K562 (cell line): ENCODE measurements at regions not wholly inside any gene's neighbourhood (a gene's known extent, or its start where the extent isn't known, plus 50 kb on each side); places are given as distances from the start of the nearest gene placed in this dataset.

ENCODE experiments used
- ATAC-seq: fragments of 200-7000 bp; cut with Tn5 transposase; 3 replicates; pipeline ENCODE4 v1.9.1; 2020; ENCODE audit warnings: moderate library complexity
- BruUV-seq: library from RNA; stranded (reverse); fragments of 400-500 nt; replicated peaks from 2 replicates; lab custom pipeline; 2021; lab: Mats Ljungman, UMichigan
- CTCF ChIA-PET: fragments of 300-600 bp; formaldehyde crosslinking; extraction: SDS; loops from one replicate; lab custom pipeline; 2021; ENCODE audit warnings: low intra/inter-chr PET ratio; lab: Yijun Ruan, JAX
- POLR2A ChIA-PET: fragments of 300-600, 350-650 bp; sonication (Branson Sonifier 250); formaldehyde crosslinking; extraction: SDS; loops from one replicate; lab custom pipeline; 2021; ENCODE audit warnings: antibody characterized with exemption, inconsistent platforms; lab: Yijun Ruan, JAX
- DNase-seq, 4 experiments: peaks; one replicate each; pipeline versions ENCODE4 v3.0.0 to v3.0.0-alpha.2; 2011 to 2018; ENCODE audit warnings: low spot score in 3 of 4, mixed read lengths in 3 of 4; ENCODE audit errors: extremely low read depth in 1 of 4
- FAIRE-seq: peaks from 2 replicates; lab custom pipeline; 2011; peaks lifted over from hg19 to GRCh38; lab: Jason Lieb, UNC
- H2AFZ ChIP-seq: 2 replicates; pipeline ENCODE4 v1.6.0; 2011; ENCODE audit warnings: low read depth, low read length, control low read depth, inconsistent platforms
- H3K27ac ChIP-seq: fragments of 200-600 bp; 3 replicates; pipeline ENCODE4 v1.8.0; 2011; ENCODE audit warnings: low read depth, mild to moderate bottlenecking, control low read depth, inconsistent platforms, low read length, moderate library complexity, mixed read lengths; ENCODE audit errors: extremely low read depth
- H3K27me3 ChIP-seq, 2 experiments: fragments of 300-600 bp in 1 of 2; 2 replicates in 1 of 2; 3 replicates in 1 of 2; pipeline versions ENCODE4 v1.6.0 to v1.8.0; 2011; ENCODE audit warnings: inconsistent platforms in 2 of 2, low read length in 2 of 2, mild to moderate bottlenecking in 1 of 2, mixed read lengths in 1 of 2, moderate library complexity in 1 of 2; ENCODE audit not compliant: control insufficient read depth in 2 of 2, insufficient read depth in 2 of 2
- H3K36me3 ChIP-seq: fragments of 300-600 bp; 3 replicates; pipeline ENCODE4 v1.8.0; 2011; ENCODE audit warnings: mild to moderate bottlenecking, low read length, inconsistent platforms; ENCODE audit not compliant: control insufficient read depth, insufficient read depth
- H3K4me1 ChIP-seq, 2 experiments: fragments of 200-600 bp in 1 of 2; replicated peaks in 1 of 2; 2 replicates in 1 of 2; 3 replicates in 1 of 2; pipeline versions ENCODE4 v1.5.1 to v1.8.0; 2011; ENCODE audit warnings: inconsistent platforms in 2 of 2, low read length in 2 of 2, mild to moderate bottlenecking in 1 of 2, mixed read lengths in 1 of 2, moderate library complexity in 1 of 2; ENCODE audit not compliant: control insufficient read depth in 2 of 2, insufficient read depth in 2 of 2
- H3K4me2 ChIP-seq: 2 replicates; pipeline ENCODE4 v1.6.1; 2011; ENCODE audit warnings: low read length, control low read depth, inconsistent platforms, mixed read lengths; ENCODE audit not compliant: insufficient read depth
- H3K4me3 ChIP-seq: fragments of 200-600 bp; sonication (generic), shearing (Covaris generic); 2 replicates; pipeline ENCODE4 v1.5.1; 2016; ENCODE audit warnings: control low read depth, inconsistent platforms
- H3K79me2 ChIP-seq: fragments of 200-600 bp; 3 replicates; pipeline ENCODE4 v1.8.0; 2011; ENCODE audit warnings: low read length, inconsistent platforms; ENCODE audit not compliant: control insufficient read depth, insufficient read depth
- H3K9ac ChIP-seq, 2 experiments: 2 replicates each; pipeline versions ENCODE4 v1.6.0 to v1.6.1; 2011; ENCODE audit warnings: low read depth in 2 of 2, low read length in 2 of 2, control low read depth in 1 of 2, inconsistent platforms in 1 of 2, mild to moderate bottlenecking in 1 of 2, mixed read lengths in 1 of 2; ENCODE audit not compliant: insufficient read depth in 1 of 2
- H3K9me1 ChIP-seq: one replicate; pipeline ENCODE4 v1.6.0; 2011; ENCODE audit warnings: inconsistent platforms, mild to moderate bottlenecking, low read length, moderate library complexity; ENCODE audit not compliant: control insufficient read depth, insufficient read depth
- H3K9me3 ChIP-seq: replicated peaks from 2 replicates; pipeline ENCODE4 v1.5.1; 2011; ENCODE audit warnings: low read depth, low read length, inconsistent platforms; ENCODE audit not compliant: control insufficient read depth, insufficient read depth
- H4K20me1 ChIP-seq: replicated peaks from 2 replicates; pipeline ENCODE4 v1.6.1; 2011; ENCODE audit warnings: low read length, inconsistent platforms, mixed read lengths; ENCODE audit not compliant: control insufficient read depth, insufficient read depth
- PREB ChIP-seq: sonication (generic); formaldehyde crosslinking; IDR thresholded peaks from 2 replicates; pipeline ENCODE4 v1.8.1; 2023; ENCODE audit warnings: mild to moderate bottlenecking, missing genetic modification reagents
- SNAPC5 ChIP-seq: fragments of 250-450 bp; sonication (Bioruptor Pico); IDR thresholded peaks from 2 replicates; pipeline ENCODE4 v1.8.0; 2021; ENCODE audit warnings: moderate library complexity, mild to moderate bottlenecking, inconsistent platforms
- ZC3H4 ChIP-seq: sonication (generic); formaldehyde crosslinking; IDR thresholded peaks from 2 replicates; pipeline ENCODE4 v1.9.0; 2021; ENCODE audit warnings: missing genetic modification reagents, borderline replicate concordance
- ZNF12 ChIP-seq: sonication (generic); formaldehyde crosslinking; IDR thresholded peaks from 2 replicates; pipeline ENCODE4 v1.4.0; 2020; ENCODE audit warnings: mild to moderate bottlenecking, missing genetic modification reagents
- ZNF280A ChIP-seq: fragments of 450-650 bp; IDR thresholded peaks from 2 replicates; pipeline ENCODE4 v1.6.1; 2018; ENCODE audit warnings: mild to moderate bottlenecking, low read depth; ENCODE audit not compliant: partially characterized antibody
- ZNF668 ChIP-seq: fragments of 250-450 bp; sonication (Bioruptor Pico); IDR thresholded peaks from 2 replicates; pipeline ENCODE4 v1.8.0; 2022; ENCODE audit warnings: mild to moderate bottlenecking, inconsistent platforms
- ZNF75A ChIP-seq: fragments of 450-650 bp; formaldehyde crosslinking; IDR thresholded peaks from 2 replicates; pipeline ENCODE4 v1.4.0; 2020; ENCODE audit warnings: mild to moderate bottlenecking
- WGBS: fragments of 100-300 bp; shearing (Covaris generic); methylation state at CpG from one replicate; pipeline ENCODE4 v1.1.6; 2016; ENCODE audit warnings: low coverage, mixed read lengths; ENCODE audit not compliant: insufficient coverage; ENCODE audit errors: missing lambda C conversion rate; 5-methylcytosine and 5-hydroxymethylcytosine counted together
- in situ Hi-C: fragments of 300-500 bp; cut with MboI; formaldehyde crosslinking; loops from 4 replicates; pipeline ENCODE4 v1.15.0; 2018; ENCODE audit warnings: inconsistent platforms, mixed read lengths
- intact Hi-C: fragments of 100-400 bp; cut with micrococcal nuclease; formaldehyde crosslinking; loops from 2 replicates; pipeline ENCODE4 v1.14.2; 2022

- ChIA-PET POLR2A (no interaction called here), CTCF (no interaction called here)
- FAIRE-seq (no peak), DNase-seq (no peak), ATAC-seq (no peak)
- no peak for TF ChIP-seq ZNF75A
- TF ChIP-seq ZNF280A: no peak
- no peak for TF ChIP-seq PREB (CRISPR knock-in tag)
- no peak for TF ChIP-seq ZNF668 (CRISPR knock-in tag)
- TF ChIP-seq ZNF12: no peak
- TF ChIP-seq SNAPC5: no peak
- TF ChIP-seq ZC3H4: no peak
- Histone ChIP-seq H3K4me3 (no peak overlapping the region), H3K4me2 (no peak overlapping the region), H3K27me3 (no peaks in the 10 kb centered on the region), H2AFZ (no peak overlapping the region), H3K4me1 (no peaks in the 10 kb centered on the region), H3K79me2 (no peaks in the 10 kb centered on the region), H3K27ac (no peak overlapping the region), H3K9me1 (no peaks in the 10 kb centered on the region), H3K36me3 (no peaks in the 10 kb centered on the region), H3K9me3 (no peaks in the 10 kb centered on the region), H4K20me1 (no peaks in the 10 kb centered on the region), H3K9ac (no peak overlapping the region)
- BruUV-seq: no TSS peak
- 0% methylated on average over 3 of the region's 3 CpGs for WGBS
- in situ Hi-C loops (no loop called here), intact Hi-C loops (no loop called here)
Observed at GRCh38 chr20:52874241-52874640, 97.9 kb upstream of the TSHZ2 start.
